HepG2 (cell line): ENCODE measurements at regions not wholly inside any gene's neighbourhood (a gene's known extent, or its start where the extent isn't known, plus 50 kb on each side); places are given as distances from the start of the nearest gene placed in this dataset.

Experiments
- ATAC-seq: fragments of 200-7000 bp; cut with Tn5 transposase; 3 replicates; pipeline ENCODE4 v1.9.1; 2020; ENCODE audit warnings: mild to moderate bottlenecking, moderate library complexity
- BruUV-seq: library from RNA; stranded (reverse); fragments of 400-500 nt; replicated peaks from 2 replicates; lab custom pipeline; 2021; lab: Mats Ljungman, UMichigan
- CTCF ChIA-PET: fragments of 300-600 bp; formaldehyde crosslinking; extraction: SDS; loops from one replicate; lab custom pipeline; 2021; ENCODE audit warnings: low total read pairs, inconsistent platforms, low intra/inter-chr PET ratio; lab: Yijun Ruan, JAX
- POLR2A ChIA-PET: fragments of 350-600 bp; sonication (Branson Sonifier 250); formaldehyde crosslinking; loops from one replicate; lab custom pipeline; 2020; ENCODE audit warnings: antibody characterized with exemption, inconsistent platforms; lab: Yijun Ruan, JAX
- DNase-seq: peaks from one replicate; pipeline ENCODE4 v3.0.0-alpha.2; 2015; ENCODE audit warnings: low spot score
- FAIRE-seq: peaks from 3 replicates; lab custom pipeline; 2011; peaks lifted over from hg19 to GRCh38; lab: Jason Lieb, UNC
- H2AFZ ChIP-seq: one replicate; pipeline ENCODE4 v1.6.1; 2011; ENCODE audit warnings: low read length, inconsistent platforms
- H3K27ac ChIP-seq: fragments of 300-600 bp; 3 replicates; pipeline ENCODE4 v1.8.0; 2011; ENCODE audit warnings: mixed run types, mild to moderate bottlenecking, mixed read lengths, low read length, inconsistent platforms; ENCODE audit not compliant: insufficient read depth; ENCODE audit errors: extremely low read length
- H3K27me3 ChIP-seq, 2 experiments: fragments of 200-600 bp in 1 of 2; 2 replicates in 1 of 2; 3 replicates in 1 of 2; pipeline versions ENCODE4 v1.6.0 to v1.8.0; 2011; ENCODE audit warnings: low read length in 2 of 2, mild to moderate bottlenecking in 2 of 2, moderate library complexity in 2 of 2, inconsistent platforms in 1 of 2; ENCODE audit not compliant: insufficient read depth in 2 of 2, control insufficient read depth in 1 of 2
- H3K36me3 ChIP-seq, 2 experiments: fragments of 200-600 bp in 1 of 2; replicated peaks in 1 of 2; 2 replicates in 1 of 2; 3 replicates in 1 of 2; pipeline versions ENCODE4 v1.5.1 to v1.8.0; 2011; ENCODE audit warnings: low read length in 2 of 2, inconsistent platforms in 1 of 2; ENCODE audit not compliant: insufficient read depth in 2 of 2, control insufficient read depth in 1 of 2
- H3K4me1 ChIP-seq: 2 replicates; pipeline ENCODE4 v1.5.1; 2012; ENCODE audit warnings: low read length, inconsistent platforms; ENCODE audit not compliant: insufficient read depth
- H3K4me2 ChIP-seq: 2 replicates; pipeline ENCODE4 v1.6.0; 2011; ENCODE audit warnings: low read depth, low read length, inconsistent platforms
- H3K4me3 ChIP-seq, 3 experiments: fragments of 200-600 bp in 1 of 3; sonication (generic), shearing (Covaris generic) in 1 of 3; replicated peaks in 1 of 3; 2 replicates each; pipeline ENCODE4 v1.5.1; 2011 to 2016; ENCODE audit warnings: low read length in 3 of 3, inconsistent platforms in 2 of 3, low read depth in 2 of 3, mild to moderate bottlenecking in 2 of 3, control low read depth in 1 of 3, mixed read lengths in 1 of 3; ENCODE audit not compliant: insufficient read depth in 1 of 3
- H3K79me2 ChIP-seq: one replicate; pipeline ENCODE4 v1.6.1; 2011; ENCODE audit warnings: low read length, inconsistent platforms; ENCODE audit not compliant: insufficient read depth
- H3K9ac ChIP-seq: 2 replicates; pipeline ENCODE4 v1.6.0; 2011; ENCODE audit warnings: mild to moderate bottlenecking, low read depth, low read length, inconsistent platforms; ENCODE audit not compliant: insufficient read depth
- H3K9me3 ChIP-seq: 2 replicates; pipeline ENCODE4 v1.5.1; 2012; ENCODE audit warnings: mild to moderate bottlenecking, low read length
- H4K20me1 ChIP-seq: 2 replicates; pipeline ENCODE4 v1.6.0; 2011; ENCODE audit warnings: inconsistent platforms, mild to moderate bottlenecking, low read length, moderate library complexity; ENCODE audit not compliant: insufficient read depth
- CHD2 ChIP-seq: IDR thresholded peaks from 2 replicates; pipeline ENCODE4 v1.6.1; 2011; ENCODE audit warnings: low read depth, low read length, improper control_type of control experiment
- DR1 ChIP-seq: sonication (generic); formaldehyde crosslinking; IDR thresholded peaks from 2 replicates; pipeline ENCODE4 v1.8.0; 2021; ENCODE audit warnings: mild to moderate bottlenecking, missing genetic modification reagents, inconsistent platforms
- FOXO1 ChIP-seq: sonication (generic); formaldehyde crosslinking; IDR thresholded peaks from 2 replicates; pipeline ENCODE4 v1.4.0; 2020; ENCODE audit warnings: missing genetic modification reagents
- GPBP1L1 ChIP-seq: sonication (generic); formaldehyde crosslinking; IDR thresholded peaks from 2 replicates; pipeline ENCODE4 v1.5.0; 2020; ENCODE audit warnings: mild to moderate bottlenecking, missing genetic modification reagents
- KAT2B ChIP-seq: fragments of 150-350 bp; IDR thresholded peaks from 2 replicates; pipeline ENCODE4 v1.6.1; 2014; ENCODE audit warnings: low read depth, low read length, borderline replicate concordance
- KDM1A ChIP-seq: IDR thresholded peaks from 2 replicates; pipeline ENCODE4 v1.6.1; 2016; ENCODE audit warnings: missing compliant biosample characterization
- PITX1 ChIP-seq: sonication (generic); formaldehyde crosslinking; IDR thresholded peaks from 2 replicates; pipeline ENCODE4 v1.5.1; 2020; ENCODE audit warnings: mild to moderate bottlenecking, missing genetic modification reagents
- YEATS2 ChIP-seq: sonication (generic); formaldehyde crosslinking; IDR thresholded peaks from 2 replicates; pipeline ENCODE4 v1.4.0; 2020; ENCODE audit warnings: missing genetic modification reagents, borderline replicate concordance
- ZNF441 ChIP-seq: sonication (generic); formaldehyde crosslinking; IDR thresholded peaks from 2 replicates; pipeline ENCODE4 v1.7.0; 2021; ENCODE audit warnings: missing genetic modification reagents, borderline replicate concordance
- ZNF709 ChIP-seq: sonication (generic); formaldehyde crosslinking; IDR thresholded peaks from 2 replicates; pipeline ENCODE4 v1.5.0; 2020; ENCODE audit warnings: mild to moderate bottlenecking, missing genetic modification reagents
- ZNF724P ChIP-seq: sonication (generic); formaldehyde crosslinking; IDR thresholded peaks from 2 replicates; pipeline ENCODE4 v1.8.0; 2022; ENCODE audit warnings: missing genetic modification reagents, borderline replicate concordance
- ZZZ3 ChIP-seq: sonication (generic); formaldehyde crosslinking; IDR thresholded peaks from 2 replicates; pipeline ENCODE4 v1.4.0; 2020; ENCODE audit warnings: missing genetic modification reagents, mild to moderate bottlenecking, borderline replicate concordance
- WGBS: methylation state at CpG from one replicate; pipeline ENCODE4 v1.1.6; 2017; ENCODE audit warnings: low lambda C conversion rate; 5-methylcytosine and 5-hydroxymethylcytosine counted together
- in situ Hi-C: cut with HindIII; loops from 2 replicates; pipeline ENCODE4 v1.10.0; 2017; ENCODE audit warnings: low pct_unique_long_range_greater_than_20kb; ENCODE audit not compliant: extremely low pct_ligation_motif_present
- intact Hi-C: fragments of 100-400 bp; cut with micrococcal nuclease; formaldehyde crosslinking; loops from one replicate; pipeline ENCODE4 v1.10.0; 2022; ENCODE audit not compliant: unreplicated experiment

- no peak for DNase-seq
- TF ChIP-seq FOXO1 (CRISPR knock-in tag), result no peak
- TF ChIP-seq KAT2B, result no peak
- no peak for TF ChIP-seq ZZZ3 (CRISPR knock-in tag)
- TF ChIP-seq ZNF441, result no peak
- TF ChIP-seq CHD2, result no peak
- no peak for TF ChIP-seq DR1 (CRISPR knock-in tag)
- no peak for TF ChIP-seq ZNF724P (CRISPR knock-in tag)
- WGBS, result 38% methylated on average over 2 of the region's 2 CpGs
- Histone ChIP-seq H3K9ac (no peak overlapping the region), H3K4me3 (no peak overlapping the region), H4K20me1 (no peaks in the 10 kb centered on the region), H3K4me1 (no peaks in the 10 kb centered on the region), H3K4me2 (no peak overlapping the region), H2AFZ (no peak overlapping the region), H3K27ac (no peak overlapping the region), H3K79me2 (no peaks in the 10 kb centered on the region), H3K36me3 (no peaks in the 10 kb centered on the region), H3K9me3 (no peaks in the 10 kb centered on the region), H3K27me3 (no peaks in the 10 kb centered on the region)
- BruUV-seq, result no TSS peak
- ChIA-PET CTCF (no interaction called here), POLR2A (no interaction called here)
- in situ Hi-C loops (no loop called here), intact Hi-C loops (no loop called here)
- FAIRE-seq, result no peak
- ATAC-seq, result no peak
These were observed 76.2 kb upstream of the TEX13D start for GRCh38 chrX:124256216-124256615.

GRCh38 chrX:124256629-124257380 lies 75.7 kb upstream of the TEX13D start:
- H3K79me2 ChIP-seq, result no peaks in the 10 kb centered on the region
- no peak overlapping the region for H3K4me3 ChIP-seq
- no peaks in the 10 kb centered on the region for H4K20me1 ChIP-seq
- H3K4me2 ChIP-seq, result no peak overlapping the region
- WGBS, result 0% methylated on average over 3 of the region's 3 CpGs
- no peak for TF ChIP-seq YEATS2 (CRISPR knock-in tag)
- no peak for TF ChIP-seq KDM1A (CRISPR knock-in tag)
- TF ChIP-seq GPBP1L1, result no peak
- TF ChIP-seq PITX1 (CRISPR knock-in tag), result no peak
- TF ChIP-seq ZNF709 (CRISPR knock-in tag), result no peak
- no peak overlapping the region for H2AFZ ChIP-seq
- no peak overlapping the region for H3K27ac ChIP-seq
- ChIA-PET CTCF (no interaction called here), POLR2A (no interaction called here)
- intact Hi-C loops, result no loop called here
- ATAC-seq, result no peak
- DNase-seq, result no peak
- H3K9me3 ChIP-seq, result no peaks in the 10 kb centered on the region
- no peaks in the 10 kb centered on the region for H3K36me3 ChIP-seq
- no peak for FAIRE-seq
- no peaks in the 10 kb centered on the region for H3K4me1 ChIP-seq
- no peak overlapping the region for H3K9ac ChIP-seq
- BruUV-seq, result no TSS peak
- in situ Hi-C loops, result no loop called here
- H3K27me3 ChIP-seq, result no peaks in the 10 kb centered on the region
